Hepatocyte (in vitro differentiated cells): ENCODE measurements at regions not wholly inside any gene's neighbourhood (a gene's known extent, or its start where the extent isn't known, plus 50 kb on each side); places are given as distances from the start of the nearest gene placed in this dataset.

ENCODE experiments used
- DNase-seq: peaks from one replicate; pipeline ENCODE4 v3.0.0-alpha.2; 2016; ENCODE audit warnings: low spot score
- H2AFZ ChIP-seq: fragments of 200-600 bp; sonication (generic); 2 replicates; pipeline ENCODE4 v1.6.0; 2016; ENCODE audit warnings: antibody characterized with exemption, mild to moderate bottlenecking
- H3K27ac ChIP-seq: fragments of 200-600 bp; sonication (generic); 2 replicates; pipeline ENCODE4 v1.5.1; 2016; ENCODE audit warnings: mild to moderate bottlenecking
- H3K27me3 ChIP-seq: fragments of 200-600 bp; sonication (generic); 2 replicates; pipeline ENCODE4 v1.6.1; 2016
- H3K36me3 ChIP-seq: fragments of 200-600 bp; sonication (generic); replicated peaks from 2 replicates; pipeline ENCODE4 v1.5.1; 2016; ENCODE audit warnings: low read depth; ENCODE audit not compliant: insufficient read depth
- H3K4me1 ChIP-seq: fragments of 200-600 bp; sonication (generic); 2 replicates; pipeline ENCODE4 v1.5.1; 2016; ENCODE audit warnings: mild to moderate bottlenecking, moderate library complexity; ENCODE audit not compliant: insufficient read depth
- H3K4me2 ChIP-seq: fragments of 200-600 bp; sonication (generic); 2 replicates; pipeline ENCODE4 v1.6.0; 2016
- H3K4me3 ChIP-seq: fragments of 200-600 bp; sonication (generic); 2 replicates; pipeline ENCODE4 v1.5.1; 2016; ENCODE audit warnings: mild to moderate bottlenecking
- H3K79me2 ChIP-seq: fragments of 200-600 bp; sonication (generic); 2 replicates; pipeline ENCODE4 v1.6.0; 2017; ENCODE audit warnings: mild to moderate bottlenecking
- H3K9me2 ChIP-seq: fragments of 200-600 bp; sonication (generic); replicated peaks from 2 replicates; pipeline ENCODE4 v1.6.0; 2017; ENCODE audit warnings: mild to moderate bottlenecking; ENCODE audit not compliant: insufficient read depth
- H3K9me3 ChIP-seq: fragments of 200-600 bp; sonication (generic); 2 replicates; pipeline ENCODE4 v1.5.1; 2016; ENCODE audit warnings: low read depth, mild to moderate bottlenecking
- H4K20me1 ChIP-seq: fragments of 200-600 bp; sonication (generic); 2 replicates; pipeline ENCODE4 v1.6.0; 2016; ENCODE audit warnings: mild to moderate bottlenecking; ENCODE audit not compliant: insufficient read depth, poor library complexity, severe bottlenecking
- CTCF ChIP-seq: fragments of 200-600 bp; sonication (generic); IDR thresholded peaks from 2 replicates; pipeline ENCODE4 v1.5.1; 2016; ENCODE audit warnings: antibody characterized with exemption, mild to moderate bottlenecking; ENCODE audit not compliant: poor library complexity
- EZH2 ChIP-seq: fragments of 200-600 bp; sonication (generic); IDR thresholded peaks from 2 replicates; pipeline ENCODE4 v1.6.1; 2016; ENCODE audit warnings: antibody characterized with exemption, mild to moderate bottlenecking, borderline replicate concordance
- EZH2phosphoT487 ChIP-seq: fragments of 200-600 bp; sonication (generic); IDR thresholded peaks from one replicate; pipeline ENCODE4 v1.6.1; 2018; ENCODE audit warnings: antibody characterized with exemption, mild to moderate bottlenecking, low read depth, moderate library complexity; ENCODE audit not compliant: unreplicated experiment, severe bottlenecking
- WGBS: methylation state at CpG from one replicate; pipeline ENCODE4 v1.1.6; 2016; ENCODE audit warnings: low lambda C conversion rate; ENCODE audit errors: missing lambda C conversion rate; 5-methylcytosine and 5-hydroxymethylcytosine counted together

- no peak overlapping the region for H2AFZ ChIP-seq
- TF ChIP-seq EZH2 (no peak), CTCF (no peak)
- WGBS, result 89% methylated on average over 1 of the region's 1 CpG
- H3K4me2 ChIP-seq, result no peak overlapping the region
- no peak overlapping the region for H3K27ac ChIP-seq
- no peak overlapping the region for H3K4me3 ChIP-seq
- H3K79me2 ChIP-seq, result no peaks in the 10 kb centered on the region
- H3K9me3 ChIP-seq, result no peaks in the 10 kb centered on the region
- DNase-seq, result no peak
- H4K20me1 ChIP-seq, result no peaks in the 10 kb centered on the region
- H3K27me3 ChIP-seq, result no peaks in the 10 kb centered on the region
- no peaks in the 10 kb centered on the region for H3K4me1 ChIP-seq
- no peaks in the 10 kb centered on the region for H3K36me3 ChIP-seq
- H3K9me2 ChIP-seq, result no peaks in the 10 kb centered on the region
Measured at GRCh38 chr12:25025951-25026490, 77.1 kb upstream of the BCAT1 start.

- Histone ChIP-seq H3K9me3 (no peaks in the 10 kb centered on the region), H3K36me3 (no peaks in the 10 kb centered on the region), H3K4me3 (no peak overlapping the region), H3K27ac (no peak overlapping the region), H3K4me1 (no peaks in the 10 kb centered on the region), H3K79me2 (no peaks in the 10 kb centered on the region), H3K9me2 (no peaks in the 10 kb centered on the region), H3K27me3 (no peaks in the 10 kb centered on the region), H4K20me1 (no peaks in the 10 kb centered on the region), H3K4me2 (no peak overlapping the region), H2AFZ (no peak overlapping the region)
- no peak for TF ChIP-seq EZH2
- TF ChIP-seq CTCF, result no peak
- no peak for TF ChIP-seq EZH2phosphoT487
- no peak for DNase-seq
- WGBS, result 57% methylated on average over 4 of the region's 4 CpGs
Measured at GRCh38 chr12:25025260-25025659, 76.4 kb upstream of the BCAT1 start.

DNA sequence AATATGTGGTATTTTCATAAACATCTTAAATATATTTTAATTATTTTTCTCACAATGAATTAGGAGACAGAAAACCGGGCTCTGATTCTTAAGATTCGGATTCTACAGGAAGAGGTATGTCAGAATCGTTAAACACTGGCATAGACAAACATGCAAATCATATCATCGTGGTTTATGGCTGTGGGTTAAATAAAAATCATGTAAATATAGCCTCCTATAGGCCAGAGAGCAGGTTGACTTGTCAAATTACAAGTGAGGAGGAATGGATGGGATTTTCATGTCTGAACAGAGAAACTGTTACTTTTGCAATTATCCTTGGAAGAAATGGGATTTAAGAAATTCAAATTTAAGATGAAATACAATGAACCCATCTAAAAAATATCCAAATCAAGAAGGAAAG is 74.9 kb upstream of the BCAT1 start:
- no peaks in the 10 kb centered on the region for H3K9me2 ChIP-seq
- WGBS, result 64% methylated on average over 4 of the region's 4 CpGs
- DNase-seq, result no peak
- TF ChIP-seq EZH2phosphoT487 (no peak), EZH2 (no peak), CTCF (no peak)
- no peaks in the 10 kb centered on the region for H3K27me3 ChIP-seq
- no peaks in the 10 kb centered on the region for H3K36me3 ChIP-seq
- no peaks in the 10 kb centered on the region for H3K4me1 ChIP-seq
- no peaks in the 10 kb centered on the region for H4K20me1 ChIP-seq
- no peaks in the 10 kb centered on the region for H3K9me3 ChIP-seq
- H3K4me3 ChIP-seq, result no peak overlapping the region
- H3K79me2 ChIP-seq, result no peaks in the 10 kb centered on the region
- H3K27ac ChIP-seq, result no peak overlapping the region
- H2AFZ ChIP-seq, result no peak overlapping the region
- no peak overlapping the region for H3K4me2 ChIP-seq
